HG03354 (cell line): ENCODE measurements at regions not wholly inside any gene's neighbourhood (a gene's known extent, or its start where the extent isn't known, plus 50 kb on each side); places are given as distances from the start of the nearest gene placed in this dataset.

Experiments
- ATAC-seq: cut with Tn5 transposase; IDR thresholded peaks from one replicate; pipeline ENCODE4 v1.9.1; 2021; ENCODE audit warnings: mild to moderate bottlenecking; ENCODE audit not compliant: unreplicated experiment, poor library complexity, severe bottlenecking

DNA sequence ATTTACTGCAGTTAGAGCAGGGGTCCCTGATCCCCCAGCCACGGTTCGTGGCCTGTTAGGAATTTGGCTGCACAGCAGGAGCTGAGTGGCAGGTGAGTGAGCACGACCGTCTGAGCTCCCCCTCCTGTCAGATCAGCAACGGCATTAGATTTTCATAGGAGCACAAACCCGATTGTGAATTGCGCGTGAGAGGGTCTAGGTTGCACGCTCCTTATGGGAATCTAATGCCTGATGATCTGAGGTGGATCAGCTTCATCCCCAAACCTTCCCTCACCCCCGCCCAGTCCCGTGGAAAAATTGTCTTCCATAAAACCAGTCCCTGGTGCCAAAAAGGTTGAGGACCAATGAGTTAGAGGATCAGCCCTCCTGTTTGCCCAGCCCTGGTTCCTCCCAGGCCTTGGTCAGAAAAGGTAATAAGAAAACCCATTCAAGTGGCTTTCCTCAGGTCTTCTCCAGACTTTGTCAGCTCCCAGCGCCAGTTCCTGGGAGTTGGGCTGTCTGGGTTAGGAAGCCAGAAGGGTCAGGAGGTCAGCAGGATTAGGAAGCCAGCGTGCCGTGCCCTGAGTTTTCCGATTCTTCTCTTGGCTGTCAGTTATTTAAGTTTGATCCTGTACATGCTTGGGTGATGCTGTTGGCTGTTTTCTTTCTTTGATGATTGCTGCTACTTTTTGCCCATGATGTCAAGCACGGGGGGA, 139.9 kb upstream of the PMEPA1 start:
- no peak for ATAC-seq

DNA sequence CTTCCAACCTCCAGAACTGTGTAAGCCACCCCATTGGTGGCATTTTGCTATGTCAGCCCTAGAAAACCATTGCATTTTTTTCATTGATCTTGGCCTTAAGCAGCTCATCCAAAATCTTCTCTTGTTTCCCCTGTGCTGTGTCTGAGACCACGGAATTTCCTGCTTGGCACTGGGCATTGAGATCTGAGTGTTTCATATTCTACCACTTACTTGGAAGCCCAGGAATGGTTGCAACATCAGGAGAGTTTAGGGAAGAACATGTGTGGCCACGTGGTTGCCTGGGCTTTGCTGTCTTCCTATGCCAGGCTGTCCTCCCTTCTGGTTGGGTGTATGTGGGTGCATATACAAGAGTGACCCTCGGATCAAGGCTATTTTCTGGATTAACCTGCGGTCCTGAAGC, 139.3 kb upstream of the PMEPA1 start:
- ATAC-seq, result no peak

DNA sequence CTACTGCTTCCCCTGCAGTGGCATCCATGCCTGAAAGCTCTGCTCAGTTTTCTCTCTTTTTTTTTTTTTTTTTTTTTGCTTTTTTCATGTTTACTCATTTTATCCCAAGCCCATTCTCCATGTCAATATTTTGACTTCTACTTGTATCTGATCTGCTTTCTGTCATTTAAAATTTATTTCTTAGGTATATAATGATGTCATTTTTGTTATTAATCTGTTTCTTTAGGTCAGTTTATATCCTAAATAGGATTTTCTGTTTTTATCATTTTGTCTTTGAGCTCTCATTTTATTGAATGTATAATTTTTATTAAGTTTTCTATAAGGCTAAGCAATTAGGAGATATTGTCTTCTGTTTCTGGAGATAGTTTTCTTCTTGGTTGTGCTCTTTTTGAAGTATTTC, 138.5 kb upstream of the PMEPA1 start:
- ATAC-seq, result no peak

DNA sequence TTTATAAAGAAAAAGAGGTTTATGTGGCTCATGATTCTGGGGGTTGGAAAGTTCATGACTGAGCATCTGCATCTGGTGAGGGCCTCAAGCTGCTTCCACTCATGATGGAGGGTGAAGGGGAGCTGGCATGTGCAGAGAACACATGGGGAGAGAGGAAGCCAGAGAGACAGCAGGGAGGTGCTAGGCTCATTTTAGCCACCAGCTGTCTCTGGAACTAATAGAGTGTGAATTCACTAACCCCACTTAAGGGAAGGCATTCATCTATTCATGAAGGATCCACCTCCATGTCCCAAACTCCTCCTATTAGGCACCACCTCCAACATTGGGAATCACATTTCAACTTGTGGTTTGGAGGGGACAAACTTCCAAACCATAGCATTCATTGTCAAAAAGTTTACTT, 137.3 kb upstream of the PMEPA1 start:
- ATAC-seq, result no peak

DNA sequence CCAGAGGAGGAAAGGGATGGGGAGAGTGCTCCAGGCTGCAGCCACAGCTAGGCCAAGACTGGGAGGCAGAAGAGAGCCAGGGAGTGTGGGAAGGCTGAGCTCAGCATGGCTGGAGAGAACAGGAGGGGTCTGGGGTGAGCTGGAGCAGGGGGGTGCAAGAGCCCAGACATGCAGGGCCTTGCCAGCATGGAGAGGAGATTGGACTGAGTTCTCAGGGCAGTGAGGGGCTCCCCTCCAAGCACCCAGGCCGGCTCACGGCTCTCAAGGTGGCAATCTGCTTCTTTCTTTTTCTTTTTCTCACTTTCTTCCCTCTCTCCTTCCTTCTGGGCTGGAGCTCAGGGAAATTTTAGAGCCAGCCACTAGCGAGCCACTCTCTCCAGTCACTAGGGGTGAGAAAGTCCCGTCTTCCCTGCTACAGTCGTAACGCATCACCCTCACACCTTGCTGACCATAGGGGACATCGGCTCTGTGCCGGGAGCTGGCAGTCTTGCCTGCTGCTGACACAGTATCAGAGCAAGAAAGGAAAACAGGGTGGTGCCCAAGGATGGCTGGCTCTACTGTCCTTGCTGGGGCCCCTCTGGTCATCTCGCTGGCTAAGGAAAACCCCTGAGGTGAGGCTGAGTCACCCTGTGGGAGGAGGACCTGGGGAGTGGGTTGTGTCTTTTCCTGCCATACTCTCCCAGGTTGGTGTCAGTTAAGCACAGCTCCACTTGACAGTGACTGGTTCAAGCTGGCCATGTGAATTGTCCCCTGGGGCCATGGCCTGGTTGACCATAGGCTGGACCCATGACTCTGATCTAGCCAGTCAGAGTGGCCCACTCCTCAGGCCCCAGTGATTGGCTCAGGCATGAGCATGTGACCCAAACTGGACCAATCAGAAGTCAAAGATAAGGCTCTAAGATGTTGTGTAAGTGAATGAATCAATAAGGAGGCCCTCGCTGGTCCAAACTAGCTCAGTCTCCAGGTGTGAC, 135.1 kb upstream of the PMEPA1 start:
- no peak for ATAC-seq

DNA sequence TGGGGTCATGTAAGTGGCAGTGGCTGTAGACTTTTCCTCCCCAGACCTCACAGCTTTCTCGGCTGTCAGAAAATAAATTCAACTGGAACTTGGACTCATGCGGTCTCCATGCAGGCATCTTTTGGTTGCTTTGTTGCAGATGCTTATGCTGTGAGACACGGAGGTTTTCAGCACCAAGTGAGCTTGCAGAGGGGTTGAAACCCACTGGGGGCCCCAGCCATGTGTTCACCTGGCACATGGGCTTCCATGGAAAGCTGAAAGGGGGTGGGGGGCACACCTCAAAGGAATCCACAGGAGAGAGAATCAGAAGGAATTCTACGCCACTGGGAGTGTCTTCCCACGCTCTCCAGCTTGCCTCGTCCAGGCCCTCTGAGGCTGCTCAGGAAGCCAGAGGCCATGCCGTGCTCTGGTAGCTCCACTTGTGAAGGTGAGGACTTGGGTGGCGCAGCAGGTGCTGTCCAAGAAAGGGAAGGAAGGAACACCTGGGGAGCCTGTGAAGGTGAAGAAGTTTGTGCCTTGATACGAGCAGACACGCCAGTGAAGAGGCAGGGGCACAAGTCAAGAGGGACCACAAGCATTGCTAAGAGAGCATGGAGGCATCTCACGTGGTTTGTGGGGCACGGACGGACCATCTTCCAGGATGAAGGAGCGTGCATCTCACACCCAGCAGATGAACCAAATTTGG, 134.3 kb upstream of the PMEPA1 start:
- no peak for ATAC-seq

DNA sequence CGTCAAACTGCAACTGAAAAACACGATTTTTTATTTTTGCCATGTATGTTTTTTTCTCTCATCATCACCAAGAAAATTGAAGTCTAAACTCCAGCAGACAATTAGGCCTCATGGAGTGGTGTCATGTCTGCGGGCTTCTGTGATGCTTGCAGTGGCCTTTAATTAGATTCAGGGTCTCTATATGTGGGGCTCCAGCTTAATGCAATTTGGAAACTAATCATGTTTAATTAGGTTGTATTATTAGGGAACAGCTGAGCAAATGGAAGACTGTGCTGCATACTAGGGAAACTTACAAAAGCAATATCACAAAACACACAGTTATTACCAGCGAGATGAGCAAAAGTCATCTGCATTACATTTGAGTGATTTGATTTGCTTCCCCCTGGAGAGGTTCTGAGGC, 132.9 kb upstream of the PMEPA1 start:
- no peak for ATAC-seq

DNA sequence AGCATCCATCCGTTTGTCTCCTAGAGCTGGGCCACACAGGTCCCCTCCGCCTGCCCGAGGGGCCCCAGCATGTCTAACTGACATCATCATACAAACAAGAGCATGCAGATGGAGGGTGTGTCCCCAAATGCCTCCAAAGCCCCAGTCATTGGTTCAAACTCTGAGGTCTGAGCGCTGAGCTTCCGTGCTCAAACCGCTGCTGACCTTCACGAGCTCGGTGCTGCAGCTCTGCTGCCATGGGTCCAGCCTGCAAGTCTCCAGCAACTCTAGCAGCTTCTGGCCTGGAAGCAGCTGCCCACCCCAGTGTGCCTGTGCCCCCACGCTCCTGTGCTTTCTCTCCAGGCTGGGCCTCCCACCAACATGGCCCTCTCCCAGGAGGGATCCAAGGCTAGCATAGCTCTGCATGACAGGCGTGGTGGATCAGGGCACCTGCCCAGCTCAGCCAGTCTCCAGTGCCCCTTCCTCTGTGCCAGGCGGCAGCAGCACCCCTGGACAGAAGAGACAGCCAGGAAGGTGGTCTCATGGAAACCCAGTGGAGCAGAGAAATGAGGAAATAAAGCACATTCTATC, 131.6 kb upstream of the PMEPA1 start:
- ATAC-seq, result no peak

DNA sequence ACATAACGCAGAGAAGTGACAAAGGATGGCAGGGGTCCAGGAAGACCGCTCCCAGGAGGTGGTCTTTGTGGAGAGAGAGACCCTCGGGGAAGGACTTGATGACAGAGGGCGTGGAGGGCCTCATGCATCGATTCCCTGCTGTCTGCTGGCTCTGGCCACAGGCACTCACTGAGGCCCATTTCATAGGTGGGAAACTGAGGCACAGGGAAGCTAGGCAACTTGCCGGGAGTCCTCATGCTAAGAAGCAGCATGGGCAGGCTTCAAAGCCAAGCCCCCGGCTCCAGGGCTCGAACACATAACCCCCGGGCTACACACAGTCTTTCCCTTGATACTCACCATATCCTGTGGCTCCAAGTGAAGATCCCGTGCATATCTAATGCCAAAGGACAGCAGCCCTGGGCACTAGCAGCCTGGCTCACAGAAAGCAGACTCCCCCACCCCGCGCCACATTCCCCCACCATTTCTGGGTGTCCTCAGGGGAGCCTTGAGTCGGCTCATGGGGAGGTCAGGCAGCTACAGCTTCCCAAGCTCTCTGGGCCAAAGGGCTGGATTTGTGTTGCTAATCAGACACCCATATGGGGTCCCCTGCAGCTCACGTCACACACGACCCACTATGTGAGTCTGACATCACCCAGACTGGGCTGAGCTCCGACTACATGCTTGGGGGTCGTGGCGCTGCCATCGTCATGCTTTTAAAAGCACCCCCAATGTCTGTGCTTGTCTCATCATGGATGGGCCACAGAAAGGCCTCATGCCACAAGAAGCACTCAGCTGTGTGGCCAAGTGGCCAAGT, 130.9 kb upstream of the PMEPA1 start:
- no peak for ATAC-seq

DNA sequence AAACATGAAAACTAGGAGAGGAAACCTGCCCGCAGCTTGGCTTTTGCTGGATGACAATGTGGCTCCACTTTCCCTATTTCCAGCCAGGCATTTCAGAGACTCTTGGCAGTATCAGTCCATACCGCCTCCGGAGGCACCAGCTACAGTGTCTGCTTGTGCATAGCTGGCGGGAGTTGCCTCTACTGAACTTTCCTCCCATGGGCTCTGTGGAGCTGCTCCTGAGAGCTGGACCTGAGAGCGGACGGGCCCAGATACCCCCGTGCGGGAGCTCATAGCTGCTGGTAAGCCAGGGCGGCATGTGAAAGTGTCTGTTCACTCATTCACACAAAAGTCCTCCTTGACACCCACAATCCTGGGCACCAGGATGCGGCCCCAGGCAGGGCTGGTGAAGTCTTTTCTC, 130.3 kb upstream of the PMEPA1 start:
- ATAC-seq, result no peak

DNA sequence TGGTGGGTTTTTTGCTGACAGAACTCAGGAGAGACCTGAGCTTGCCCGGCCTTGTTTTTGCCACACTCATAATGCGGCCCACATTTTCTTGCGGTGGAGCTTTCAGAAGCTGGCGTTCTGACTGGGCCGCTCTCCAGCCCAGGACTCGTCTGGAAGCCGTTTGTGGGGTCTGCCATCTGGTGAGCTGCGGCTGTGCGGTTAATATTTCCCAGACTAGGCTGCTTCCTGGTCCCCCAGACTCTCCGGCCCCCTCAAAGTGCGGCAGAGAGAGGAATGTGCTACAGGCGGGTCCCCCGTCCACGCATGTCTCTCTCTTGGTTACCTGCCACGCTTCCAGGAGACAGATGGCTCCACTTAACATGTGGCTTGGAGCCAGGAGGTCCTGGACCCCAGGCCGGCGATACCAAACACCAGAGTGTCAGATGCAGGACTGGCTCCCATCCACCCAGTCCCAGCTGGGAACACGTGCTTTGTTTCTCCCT, 128.9 kb upstream of the PMEPA1 start:
- ATAC-seq, result no peak

DNA sequence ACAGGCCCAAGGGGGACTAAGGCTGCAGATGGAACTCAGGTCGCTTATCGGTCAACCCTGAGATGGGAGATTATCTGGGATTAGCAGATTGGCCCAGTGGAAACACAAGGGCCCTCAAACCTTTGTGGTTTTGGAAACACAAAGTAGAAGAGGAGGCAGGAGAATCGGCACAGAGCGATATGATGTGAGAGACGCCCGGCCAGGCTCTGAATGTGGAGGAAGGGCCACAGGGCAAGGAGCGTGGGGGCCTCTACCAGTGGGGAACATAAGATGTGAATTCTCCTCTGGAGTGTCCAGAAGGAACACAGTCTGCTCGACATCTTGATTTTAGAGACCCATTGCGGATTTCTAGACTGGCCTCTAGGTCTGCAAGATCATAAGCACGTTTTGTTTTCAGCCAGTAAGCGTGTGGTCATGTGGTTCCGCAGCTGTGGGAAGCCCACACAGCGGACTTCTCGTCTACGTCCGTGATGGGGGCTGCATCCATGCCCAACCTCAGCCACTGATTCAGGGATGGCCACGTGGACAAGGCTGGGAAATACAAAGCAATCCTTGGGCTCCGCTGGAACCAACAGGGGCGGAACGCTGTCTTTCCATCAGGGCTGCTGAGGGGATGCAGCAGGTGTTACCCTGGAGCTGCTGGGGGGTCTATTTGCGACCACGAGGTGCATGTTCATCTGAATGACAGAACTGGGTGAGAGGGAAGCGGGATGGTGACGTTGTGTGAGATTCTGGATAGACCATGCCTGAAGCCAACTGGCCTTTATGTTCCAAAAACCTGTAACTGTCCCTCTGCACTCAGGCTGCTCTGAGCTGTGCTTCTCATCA, 127.6 kb upstream of the PMEPA1 start:
- no peak for ATAC-seq

DNA sequence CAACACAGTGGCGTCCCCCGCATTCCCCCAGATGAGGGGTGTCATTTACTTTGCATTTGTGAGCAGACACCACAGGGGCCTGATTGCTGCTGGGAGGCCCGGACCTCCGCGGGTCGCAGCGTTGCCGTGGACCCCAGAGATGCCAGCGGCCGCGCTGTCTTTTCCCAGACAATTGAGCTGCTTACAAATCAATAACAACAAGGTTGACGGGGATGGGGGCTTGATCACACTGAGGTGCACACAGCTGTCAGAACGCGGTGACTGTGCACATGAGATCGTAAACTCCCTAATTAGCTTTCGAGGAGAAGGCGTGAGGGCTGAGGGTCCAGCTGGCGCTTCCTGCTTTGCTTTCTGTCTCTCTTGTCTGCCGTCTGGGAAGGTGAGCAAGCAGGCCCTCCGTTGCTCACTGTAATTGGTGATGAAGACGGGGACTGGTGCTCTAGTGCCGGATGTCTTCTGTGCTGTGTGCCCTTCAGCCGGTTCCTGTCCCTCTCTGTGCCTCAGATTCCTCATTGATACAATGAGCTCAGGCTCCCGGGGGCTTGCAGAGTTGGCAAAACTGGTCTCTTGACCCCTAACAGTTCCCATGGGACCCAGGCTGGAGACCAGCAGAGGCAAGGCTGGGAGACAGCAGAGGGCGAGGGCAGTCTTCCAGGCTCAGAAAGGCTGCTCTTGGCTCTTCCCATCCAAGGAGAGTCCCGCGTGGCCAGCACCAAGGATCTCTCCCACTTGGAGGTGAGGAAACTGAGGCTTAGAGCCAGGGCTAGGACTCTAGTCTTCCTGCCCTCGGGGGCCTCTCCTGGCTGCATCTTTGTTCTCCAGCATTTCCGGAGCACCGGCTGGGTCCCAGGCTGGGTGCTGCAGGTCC, 126.0 kb upstream of the PMEPA1 start:
- no peak for ATAC-seq

DNA sequence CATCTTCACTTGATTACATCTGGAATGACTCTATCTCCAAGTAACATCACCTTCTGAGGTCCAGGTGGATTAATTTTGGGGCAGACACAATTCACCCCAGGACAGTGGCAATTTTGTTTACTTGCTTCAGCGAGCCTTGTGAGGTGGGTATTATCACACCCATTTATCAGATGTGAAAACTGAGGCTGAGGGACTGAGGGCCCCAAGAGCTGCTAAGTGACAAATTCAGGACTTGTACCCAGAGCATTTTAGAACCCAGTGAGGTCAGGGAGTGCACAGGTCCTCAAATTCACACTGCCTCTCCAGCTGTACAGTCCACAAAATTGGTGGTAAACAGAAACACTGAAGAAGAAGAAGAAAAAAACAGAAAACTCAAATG, 125.2 kb upstream of the PMEPA1 start:
- ATAC-seq, result no peak

DNA sequence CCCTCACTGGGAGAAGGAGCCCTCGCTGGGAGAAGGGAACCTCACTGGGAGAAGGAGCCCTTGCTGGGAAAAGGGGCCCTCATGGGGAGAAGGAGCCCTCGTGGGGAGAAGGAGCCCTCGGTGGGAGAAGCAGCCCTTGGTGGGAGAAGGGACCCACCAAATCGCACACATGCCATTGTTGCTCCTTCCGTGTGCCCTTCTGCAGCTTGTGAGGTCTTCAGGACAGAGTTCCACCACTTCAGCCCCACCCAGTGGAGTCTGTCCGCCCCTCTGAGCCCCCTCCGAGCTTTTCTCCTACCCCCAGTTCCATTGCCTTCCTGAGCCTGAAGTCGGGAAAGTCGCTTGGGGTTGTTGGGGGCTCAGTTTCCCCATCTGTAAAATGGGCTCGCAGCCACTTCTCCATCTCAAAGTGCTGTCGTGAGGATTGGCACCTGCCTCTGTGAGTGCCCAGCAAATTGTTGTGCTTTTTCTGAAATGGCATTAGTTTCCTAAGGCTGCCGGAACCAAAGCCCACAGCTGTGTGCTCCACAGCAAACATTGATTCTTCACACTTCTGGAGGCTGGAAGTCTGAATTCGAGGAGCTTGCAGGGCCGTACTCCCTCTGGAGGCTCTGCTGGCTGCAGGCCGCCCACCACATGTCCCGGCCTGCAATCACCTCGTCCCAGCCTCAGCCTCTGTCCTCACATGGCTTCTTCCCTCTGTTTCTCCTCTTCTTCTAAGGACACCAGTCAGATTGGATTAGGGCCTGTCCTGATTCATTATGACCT, 124.7 kb upstream of the PMEPA1 start:
- ATAC-seq, result no peak

DNA sequence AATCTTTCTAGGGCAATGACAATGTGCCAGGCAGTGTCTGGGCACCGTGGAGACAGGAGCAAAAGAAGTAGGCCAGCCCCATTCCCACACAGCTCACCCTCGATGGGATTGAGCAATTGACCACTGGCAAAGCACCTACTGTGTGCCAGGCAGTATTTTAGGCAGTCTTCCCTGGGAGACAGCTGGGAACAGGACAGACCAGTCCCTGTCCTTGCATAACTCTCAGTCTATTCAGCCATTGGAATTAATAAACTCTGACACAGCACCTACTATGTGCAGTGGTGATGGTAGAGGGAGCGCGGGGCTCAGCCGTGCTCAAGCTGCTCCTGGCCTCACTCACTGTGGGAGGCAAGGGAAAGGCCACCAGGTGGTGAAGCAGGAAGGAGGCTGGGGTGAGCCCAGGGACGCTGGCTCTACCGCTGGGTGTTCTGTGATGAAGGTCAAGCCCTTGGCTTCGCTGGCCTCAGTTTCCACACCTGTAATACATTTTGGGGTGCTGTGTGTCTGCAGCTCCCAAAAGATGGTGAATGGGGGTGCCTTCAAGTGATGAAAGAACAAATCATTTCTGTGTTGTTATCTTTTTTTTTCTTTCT, 122.3 kb upstream of the PMEPA1 start:
- no peak for ATAC-seq
